Mesenchymal stem cell (in vitro differentiated cells and primary cell): ENCODE measurements at regions not wholly inside any gene's neighbourhood (a gene's known extent, or its start where the extent isn't known, plus 50 kb on each side); places are given as distances from the start of the nearest gene placed in this dataset.

Source experiments
- DNase-seq: peaks from one replicate; pipeline ENCODE4 v3.0.0-alpha.2; 2013
- H2AFZ ChIP-seq: one replicate; pipeline ENCODE4 v1.6.1; 2013; ENCODE audit warnings: low read depth, mild to moderate bottlenecking, control low read depth, inconsistent platforms, low read length, moderate library complexity
- H2AK5ac ChIP-seq: 2 replicates; pipeline ENCODE4 v1.6.1; 2013; ENCODE audit warnings: low read length, moderate library complexity, mild to moderate bottlenecking, inconsistent platforms; ENCODE audit not compliant: severe bottlenecking
- H2BK120ac ChIP-seq: one replicate; pipeline ENCODE4 v1.6.1; 2013; ENCODE audit warnings: low read depth, mild to moderate bottlenecking, inconsistent platforms, low read length, moderate library complexity
- H2BK12ac ChIP-seq, 2 experiments: one replicate each; pipeline ENCODE4 v1.6.1; 2013; ENCODE audit warnings: inconsistent platforms in 2 of 2, low read length in 2 of 2, mild to moderate bottlenecking in 2 of 2, moderate library complexity in 2 of 2, control low read depth in 1 of 2
- H2BK15ac ChIP-seq: one replicate; pipeline ENCODE4 v1.6.1; 2013; ENCODE audit warnings: mild to moderate bottlenecking, low read depth, inconsistent platforms; ENCODE audit not compliant: poor library complexity, severe bottlenecking
- H2BK5ac ChIP-seq: 2 replicates; pipeline ENCODE4 v1.6.1; 2013; ENCODE audit warnings: low read depth, mild to moderate bottlenecking, low read length, control low read depth, inconsistent platforms; ENCODE audit not compliant: poor library complexity, severe bottlenecking
- H3K14ac ChIP-seq, 2 experiments: one replicate each; pipeline ENCODE4 v1.6.1; 2013; ENCODE audit warnings: inconsistent platforms in 2 of 2, low read length in 2 of 2, control low read depth in 1 of 2, mild to moderate bottlenecking in 1 of 2, moderate library complexity in 1 of 2
- H3K18ac ChIP-seq, 2 experiments: one replicate each; pipeline ENCODE4 v1.6.1; 2013; ENCODE audit warnings: inconsistent platforms in 2 of 2, low read length in 2 of 2, control low read depth in 1 of 2, low read depth in 1 of 2, mild to moderate bottlenecking in 1 of 2
- H3K23ac ChIP-seq, 2 experiments: one replicate each; pipeline ENCODE4 v1.6.1; 2013; ENCODE audit warnings: inconsistent platforms in 2 of 2, low read length in 2 of 2, mild to moderate bottlenecking in 2 of 2, moderate library complexity in 2 of 2, control low read depth in 1 of 2
- H3K27ac ChIP-seq: 2 replicates; pipeline ENCODE4 v1.5.1; 2013; ENCODE audit warnings: mild to moderate bottlenecking, moderate library complexity, low read length, control low read depth, inconsistent platforms; ENCODE audit not compliant: poor library complexity, severe bottlenecking
- H3K27me3 ChIP-seq, 2 experiments: 2 replicates each; pipeline versions ENCODE4 v1.6.1 to v1.7.0; 2013; ENCODE audit warnings: low read length in 2 of 2, mild to moderate bottlenecking in 2 of 2, moderate library complexity in 2 of 2, control low read depth in 1 of 2, inconsistent platforms in 1 of 2; ENCODE audit not compliant: control insufficient read depth in 1 of 2, insufficient read depth in 1 of 2
- H3K36me3 ChIP-seq, 2 experiments: 2 replicates each; pipeline versions ENCODE4 v1.6.1 to v1.7.0; 2013; ENCODE audit warnings: low read length in 2 of 2, control low read depth in 1 of 2, inconsistent platforms in 1 of 2, low read depth in 1 of 2, mild to moderate bottlenecking in 1 of 2; ENCODE audit not compliant: insufficient read depth in 2 of 2, control insufficient read depth in 1 of 2
- H3K4ac ChIP-seq, 2 experiments: one replicate each; pipeline ENCODE4 v1.6.1; 2013; ENCODE audit warnings: inconsistent platforms in 2 of 2, low read length in 2 of 2, mild to moderate bottlenecking in 2 of 2, moderate library complexity in 2 of 2, control low read depth in 1 of 2, low read depth in 1 of 2
- H3K4me1 ChIP-seq: 2 replicates; pipeline ENCODE4 v1.6.1; 2013; ENCODE audit warnings: low read depth, low read length, control low read depth; ENCODE audit not compliant: control insufficient read depth, insufficient read depth
- H3K4me2 ChIP-seq: 2 replicates; pipeline ENCODE4 v1.6.1; 2013; ENCODE audit warnings: low read length, mild to moderate bottlenecking, inconsistent platforms; ENCODE audit not compliant: poor library complexity, severe bottlenecking
- H3K4me3 ChIP-seq, 2 experiments: 2 replicates each; pipeline versions ENCODE4 v1.5.1 to v1.7.0; 2013; ENCODE audit warnings: low read length in 2 of 2, mild to moderate bottlenecking in 2 of 2, control low read depth in 1 of 2, low read depth in 1 of 2; ENCODE audit not compliant: insufficient read depth in 1 of 2
- H3K79me1 ChIP-seq: replicated peaks from 2 replicates; pipeline ENCODE4 v1.6.1; 2013; ENCODE audit warnings: mild to moderate bottlenecking, control low read depth, low read length, inconsistent platforms; ENCODE audit not compliant: poor library complexity, severe bottlenecking
- H3K9ac ChIP-seq: 2 replicates; pipeline ENCODE4 v1.7.0; 2013; ENCODE audit warnings: mild to moderate bottlenecking, low read length, moderate library complexity
- H3K9me3 ChIP-seq: 2 replicates; pipeline ENCODE4 v1.7.0; 2013; ENCODE audit warnings: mild to moderate bottlenecking, low read length; ENCODE audit not compliant: control insufficient read depth
- H4K8ac ChIP-seq: one replicate; pipeline ENCODE4 v1.6.1; 2013; ENCODE audit warnings: inconsistent platforms, mild to moderate bottlenecking, low read length, moderate library complexity
- H4K91ac ChIP-seq: one replicate; pipeline ENCODE4 v1.6.1; 2013; ENCODE audit warnings: mild to moderate bottlenecking, low read length, inconsistent platforms
- WGBS: methylation state at CpG from one replicate; pipeline ENCODE4 v1.1.7; 2013; ENCODE audit warnings: mixed read lengths; 5-methylcytosine and 5-hydroxymethylcytosine counted together

DNA sequence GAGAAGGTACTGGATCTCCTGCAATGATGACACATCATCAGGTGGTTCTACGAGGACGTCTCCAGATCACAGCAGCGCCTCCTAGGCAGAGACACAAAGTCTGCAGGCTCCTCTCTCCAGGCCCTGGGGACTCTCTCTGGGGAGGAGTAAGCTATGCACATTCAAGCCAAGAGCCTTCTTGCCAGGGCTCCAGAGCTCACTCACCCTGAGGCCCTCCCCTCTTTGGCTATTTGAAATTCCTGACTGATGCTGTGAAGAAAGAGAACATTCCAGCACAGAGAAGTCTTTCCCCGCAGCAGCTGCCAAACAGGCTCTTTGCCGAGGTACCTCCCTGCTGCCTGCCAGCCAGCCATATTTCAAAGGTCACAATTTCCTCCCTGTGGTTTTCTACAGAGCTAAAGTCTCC lies 204.9 kb downstream of the CSNK2A3 start:
- no peak overlapping the region for H4K8ac ChIP-seq
- H2BK15ac ChIP-seq: peak overlapping the region; percentile 54
- no peak overlapping the region for H2BK12ac ChIP-seq
- H3K9ac ChIP-seq: peak overlapping the region; percentile 6
- H3K27ac ChIP-seq: peak overlapping the region; percentile 55
- no peak overlapping the region for H2BK5ac ChIP-seq
- peak; percentile 76 for DNase-seq
- H3K18ac ChIP-seq: no peak overlapping the region
- H3K27me3 ChIP-seq: peaks cover 0 to 15% of the 10 kb centered on the region in 2 experiments
- no peak overlapping the region for H2AFZ ChIP-seq
- H3K4me2 ChIP-seq: no peak overlapping the region
- H3K79me1 ChIP-seq: no peaks in the 10 kb centered on the region
- H3K4ac ChIP-seq: no peak overlapping the region
- H3K36me3 ChIP-seq: no peaks in the 10 kb centered on the region
- WGBS: 38% methylated on average over 4 of the region's 5 CpGs
- no peak overlapping the region for H4K91ac ChIP-seq
- no peak overlapping the region for H3K14ac ChIP-seq
- H3K23ac ChIP-seq: no peak overlapping the region
- no peak overlapping the region for H3K4me3 ChIP-seq
- no peaks in the 10 kb centered on the region for H3K4me1 ChIP-seq
- H3K9me3 ChIP-seq: peaks cover 9% of the 10 kb centered on the region
- H2AK5ac ChIP-seq: no peak overlapping the region
- H2BK120ac ChIP-seq: no peak overlapping the region

DNA sequence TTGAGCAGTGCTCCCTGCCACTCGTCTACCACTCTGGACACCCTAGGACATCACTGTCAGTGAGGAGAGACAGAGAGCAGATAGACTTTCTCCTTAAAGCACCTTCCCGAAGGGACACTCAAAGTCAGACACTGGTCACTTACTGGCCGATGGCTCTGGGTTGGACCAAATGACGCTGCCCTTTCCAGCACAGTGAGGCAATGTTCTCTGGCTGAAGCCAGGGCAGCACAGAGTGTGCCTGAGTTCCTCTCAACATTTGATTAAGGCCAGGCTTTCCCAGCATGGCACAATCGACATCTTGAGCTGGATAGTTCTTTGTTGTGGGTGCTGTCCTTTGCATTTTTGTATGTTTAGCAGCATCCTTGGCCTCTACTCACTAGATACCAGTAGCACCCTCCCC lies 206.2 kb downstream of the CSNK2A3 start:
- Histone ChIP-seq H3K4me3 (no peak overlapping the region), H3K36me3 (no peaks in the 10 kb centered on the region), H3K4me2 (no peak overlapping the region), H2BK120ac (no peak overlapping the region), H2BK5ac (no peak overlapping the region), H3K27me3 (peaks cover 0 to 15% of the 10 kb centered on the region in 2 experiments), H3K18ac (no peak overlapping the region), H3K4ac (no peak overlapping the region), H2AK5ac (no peak overlapping the region), H4K91ac (no peak overlapping the region), H2BK15ac (no peak overlapping the region), H3K79me1 (no peaks in the 10 kb centered on the region), H2AFZ (no peak overlapping the region), H3K4me1 (no peaks in the 10 kb centered on the region), H3K14ac (no peak overlapping the region), H3K27ac (no peak overlapping the region), H3K23ac (no peak overlapping the region), H4K8ac (no peak overlapping the region), H3K9ac (no peak overlapping the region), H2BK12ac (no peak overlapping the region), H3K9me3 (peaks cover 9% of the 10 kb centered on the region)
- DNase-seq: no peak
- 91% methylated on average over 4 of the region's 5 CpGs for WGBS

- H2BK15ac ChIP-seq: no peak overlapping the region
- H2AFZ ChIP-seq: no peak overlapping the region
- H3K4me2 ChIP-seq: no peak overlapping the region
- no peak overlapping the region for H3K9ac ChIP-seq
- H3K23ac ChIP-seq: no peak overlapping the region
- 94% methylated on average over 6 of the region's 6 CpGs for whole genome bisulfite sequencing
- H4K91ac ChIP-seq: no peak overlapping the region
- no peak overlapping the region for H4K8ac ChIP-seq
- H3K18ac ChIP-seq: no peak overlapping the region
- H2BK5ac ChIP-seq: no peak overlapping the region
- H3K27me3 ChIP-seq: peaks cover 0 to 2% of the 10 kb centered on the region in 2 experiments
- no peak overlapping the region for H3K4ac ChIP-seq
- no peak overlapping the region for H2AK5ac ChIP-seq
- H2BK12ac ChIP-seq: no peak overlapping the region
- no peaks in the 10 kb centered on the region for H3K79me1 ChIP-seq
- no peak overlapping the region for H3K4me3 ChIP-seq
- no peak for DNase-seq
- no peak overlapping the region for H2BK120ac ChIP-seq
- no peaks in the 10 kb centered on the region for H3K36me3 ChIP-seq
- H3K27ac ChIP-seq: no peak overlapping the region
- peaks cover 9% of the 10 kb centered on the region for H3K9me3 ChIP-seq
- no peak overlapping the region for H3K14ac ChIP-seq
- no peaks in the 10 kb centered on the region for H3K4me1 ChIP-seq
Measured at GRCh38 chr11:11143849-11144248, 209.2 kb downstream of the CSNK2A3 start.

- no peak overlapping the region for H2BK5ac ChIP-seq
- 98% methylated on average over 4 of the region's 4 CpGs for WGBS
- H3K23ac ChIP-seq: no peak overlapping the region
- H3K18ac ChIP-seq: no peak overlapping the region
- no peak overlapping the region for H3K27ac ChIP-seq
- H4K8ac ChIP-seq: no peak overlapping the region
- no peak overlapping the region for H3K4me3 ChIP-seq
- H2BK120ac ChIP-seq: no peak overlapping the region
- no peak overlapping the region for H3K9ac ChIP-seq
- no peak overlapping the region for H2BK15ac ChIP-seq
- H3K27me3 ChIP-seq: no peaks in the 10 kb centered on the region
- H3K36me3 ChIP-seq: no peaks in the 10 kb centered on the region
- H3K14ac ChIP-seq: no peak overlapping the region
- no peaks in the 10 kb centered on the region for H3K4me1 ChIP-seq
- no peak overlapping the region for H2BK12ac ChIP-seq
- H2AFZ ChIP-seq: no peak overlapping the region
- no peak overlapping the region for H3K4ac ChIP-seq
- H4K91ac ChIP-seq: no peak overlapping the region
- peaks cover 7% of the 10 kb centered on the region for H3K9me3 ChIP-seq
- no peaks in the 10 kb centered on the region for H3K79me1 ChIP-seq
- H2AK5ac ChIP-seq: no peak overlapping the region
- H3K4me2 ChIP-seq: no peak overlapping the region
- no peak for DNase-seq
Measured at GRCh38 chr11:11142430-11142829, 210.6 kb downstream of the CSNK2A3 start.
